NB4 (cell line): ENCODE measurements at regions not wholly inside any gene's neighbourhood (a gene's known extent, or its start where the extent isn't known, plus 50 kb on each side); places are given as distances from the start of the nearest gene placed in this dataset.

Source experiments
- DNase-seq: peaks from one replicate; pipeline ENCODE4 v3.0.0; 2010; ENCODE audit warnings: low read depth
- H3K4me3 ChIP-seq: one replicate; pipeline ENCODE4 v1.5.1; 2011; ENCODE audit warnings: mild to moderate bottlenecking, low read depth, low read length, moderate library complexity
- CTCF ChIP-seq: IDR thresholded peaks from one replicate; pipeline ENCODE4 v1.5.1; 2012; ENCODE audit warnings: low read depth, low read length
- MAX ChIP-seq: IDR thresholded peaks from 2 replicates; pipeline ENCODE4 v1.6.1; 2011; ENCODE audit warnings: low read depth, low read length
- MYC ChIP-seq: IDR thresholded peaks from 2 replicates; pipeline ENCODE4 v1.6.1; 2011; ENCODE audit warnings: low read depth, low read length
- POLR2A ChIP-seq: IDR thresholded peaks from 2 replicates; pipeline ENCODE4 v1.6.1; 2011; ENCODE audit warnings: mild to moderate bottlenecking; ENCODE audit not compliant: insufficient read length; ENCODE audit errors: extremely low read depth

- TF ChIP-seq MAX (no peak), POLR2A (no peak), MYC (no peak), CTCF (no peak)
- H3K4me3 ChIP-seq = no peak overlapping the region
- DNase-seq = no peak
Observed at GRCh38 chr3:96192966-96193550, 621.3 kb upstream of the EPHA6 start.

DNA sequence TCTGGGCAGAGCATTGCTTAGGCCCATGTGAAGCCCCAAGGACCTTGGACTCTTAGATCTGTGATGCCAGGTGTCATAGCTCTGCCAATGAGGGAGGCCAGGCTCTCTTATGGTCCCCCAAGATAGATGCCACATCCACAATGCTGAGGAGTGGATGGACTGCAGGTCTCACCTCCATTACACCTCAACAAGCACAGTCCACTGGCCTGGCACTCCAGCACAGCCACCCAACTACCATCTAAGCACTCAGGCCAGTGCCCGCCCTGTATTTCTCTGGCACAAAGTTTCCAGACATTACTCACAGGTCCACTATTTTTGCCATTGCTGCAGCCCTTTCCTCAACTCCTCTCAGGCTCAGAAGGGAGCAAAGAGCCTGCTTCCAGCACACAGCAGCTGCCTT, 613.5 kb upstream of the EPHA6 start:
- no peak for TF ChIP-seq POLR2A
- no peak for TF ChIP-seq CTCF
- TF ChIP-seq MYC = no peak
- TF ChIP-seq MAX = no peak
- H3K4me3 ChIP-seq = no peak overlapping the region
- no peak for DNase-seq

DNA sequence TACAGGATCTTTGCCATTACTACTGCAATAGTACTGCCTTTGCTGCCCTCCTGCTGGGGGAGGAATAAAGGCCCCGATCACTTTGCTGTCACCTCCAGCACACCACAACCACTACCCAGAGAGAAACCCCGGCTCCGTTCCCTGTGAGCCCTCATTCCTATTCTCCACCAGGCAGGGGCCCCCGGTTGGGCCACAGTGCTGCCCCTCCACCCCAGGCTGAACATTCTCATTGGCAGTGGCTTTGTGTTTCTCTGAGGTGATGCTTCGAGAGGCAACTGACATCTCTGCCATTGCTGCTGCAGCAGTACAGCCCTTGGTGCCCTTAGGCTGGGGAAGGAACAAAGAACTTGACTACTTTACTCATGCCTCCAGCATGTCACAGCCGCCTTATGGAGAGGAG, 612.9 kb upstream of the EPHA6 start:
- TF ChIP-seq CTCF (no peak), POLR2A (no peak), MAX (no peak), MYC (no peak)
- H3K4me3 ChIP-seq = no peak overlapping the region
- no peak for DNase-seq

DNA sequence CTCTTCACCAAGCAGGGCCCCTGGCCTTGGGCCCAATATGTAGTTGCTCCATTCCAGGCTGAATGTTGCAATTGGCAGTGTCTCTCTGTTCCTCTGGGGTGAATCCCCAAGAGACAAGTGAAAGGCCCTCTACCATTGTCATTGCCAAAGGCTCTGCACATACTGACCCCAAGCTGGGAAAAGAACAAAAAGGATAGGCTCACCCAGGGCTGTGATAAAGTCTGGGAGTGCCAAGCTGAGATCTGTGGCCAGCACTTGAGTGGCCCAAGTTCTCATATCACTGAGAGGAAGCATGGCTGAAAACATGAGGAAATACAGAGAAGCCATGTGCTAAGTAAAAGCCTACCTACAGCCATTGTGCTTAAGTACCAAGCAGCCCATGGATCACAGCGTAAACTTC, 612.2 kb upstream of the EPHA6 start:
- DNase-seq = peak; percentile 1
- TF ChIP-seq POLR2A = no peak
- no peak for TF ChIP-seq MAX
- TF ChIP-seq CTCF = no peak
- H3K4me3 ChIP-seq = no peak overlapping the region

- no peak overlapping the region for H3K4me3 ChIP-seq
- DNase-seq = no peak
- TF ChIP-seq MYC = no peak
- no peak for TF ChIP-seq CTCF
- TF ChIP-seq POLR2A = no peak
- no peak for TF ChIP-seq MAX
Observed at GRCh38 chr3:96209699-96210098, 604.7 kb upstream of the EPHA6 start.

- H3K4me3 ChIP-seq = no peak overlapping the region
- TF ChIP-seq MYC = no peak
- TF ChIP-seq POLR2A = no peak
- TF ChIP-seq CTCF = no peak
- no peak for TF ChIP-seq MAX
- DNase-seq = no peak
Observed at GRCh38 chr3:96213393-96213792, 601.0 kb upstream of the EPHA6 start.
